Activated gamma-delta T cell (primary cell): ENCODE measurements at regions not wholly inside any gene's neighbourhood (a gene's known extent, or its start where the extent isn't known, plus 50 kb on each side); places are given as distances from the start of the nearest gene placed in this dataset.
"Not testable (repeated sequence)": the region's sequence is repeated elsewhere in the genome, so short reads cannot be mapped to it uniquely, and the experiment has no call there.

Experiments used
- DNase-seq: peaks from one replicate; lab custom pipeline; 2025; lab: John Stamatoyannopoulos, UW

DNA sequence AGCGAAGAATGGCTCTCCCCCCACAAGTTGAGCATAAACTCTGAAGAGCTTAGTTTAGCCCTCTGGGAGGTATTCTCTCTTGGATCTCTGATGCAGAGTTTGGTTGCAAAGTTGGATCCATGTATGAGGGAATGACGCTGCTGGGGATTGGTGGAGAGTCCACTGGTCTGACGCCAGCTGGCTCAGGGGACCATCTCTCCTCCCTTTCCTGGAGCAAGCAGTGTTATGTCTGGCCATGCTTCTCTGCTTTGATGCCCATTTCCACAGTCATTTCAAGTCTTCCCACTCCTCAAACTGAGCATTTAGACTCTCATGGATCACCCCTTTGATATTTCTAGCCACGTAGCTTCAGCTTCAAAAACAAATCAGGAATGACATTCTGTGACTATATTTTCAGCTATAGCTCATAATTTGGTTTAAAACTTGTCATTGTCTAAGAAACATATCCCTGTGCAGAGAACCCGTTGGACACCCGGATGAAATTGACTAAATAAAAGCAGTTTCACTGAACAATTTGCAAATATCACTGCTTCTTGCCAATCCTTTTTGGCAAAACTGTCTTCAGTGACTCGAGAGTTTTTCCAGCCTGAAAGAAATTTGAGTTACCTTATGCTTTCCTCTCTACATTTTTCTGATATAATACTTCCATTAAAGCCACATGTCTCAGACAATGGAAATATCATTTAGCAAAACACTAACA is 193.4 kb upstream of the CDH11 start:
- DNase-seq = no peak

GRCh38 chr16:65314627-65315008 is 192.8 kb upstream of the CDH11 start:
- no peak for DNase-seq

DNA sequence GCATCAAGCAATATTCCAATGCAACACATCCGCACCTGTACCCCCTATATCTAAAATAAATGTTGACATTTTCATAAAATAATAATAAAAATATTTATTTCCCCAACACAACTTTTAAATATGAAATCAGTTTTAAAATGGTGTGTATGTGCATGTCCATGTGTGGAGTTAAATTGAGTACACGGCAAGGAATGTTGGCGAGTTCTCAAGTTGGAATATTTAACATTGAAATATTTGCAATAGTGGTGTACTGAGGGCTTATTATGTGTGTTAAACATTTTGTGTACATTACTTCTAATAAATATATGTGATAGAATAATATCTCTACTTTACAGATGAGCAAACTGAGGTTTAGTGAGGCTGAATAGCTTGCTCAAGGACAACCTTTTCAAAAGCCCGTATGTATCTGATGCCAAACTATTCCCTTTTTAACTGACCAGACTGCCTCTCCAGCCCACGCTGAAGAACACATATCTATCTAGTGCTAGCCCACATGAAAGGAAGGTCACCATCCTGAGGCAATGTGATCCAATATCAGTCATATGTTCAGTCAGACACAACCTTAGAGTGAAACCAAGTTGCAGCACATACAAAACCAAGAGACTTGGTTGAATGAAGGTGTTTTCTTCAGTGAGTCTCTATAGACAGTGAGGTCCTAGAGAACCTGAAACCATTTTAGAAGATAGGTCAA is 192.2 kb upstream of the CDH11 start:
- DNase-seq = no peak

GRCh38 chr16:65312795-65313194 is 190.9 kb upstream of the CDH11 start:
- DNase-seq = no peak

GRCh38 chr16:65312071-65312470 is 190.2 kb upstream of the CDH11 start:
- DNase-seq = no peak

DNA sequence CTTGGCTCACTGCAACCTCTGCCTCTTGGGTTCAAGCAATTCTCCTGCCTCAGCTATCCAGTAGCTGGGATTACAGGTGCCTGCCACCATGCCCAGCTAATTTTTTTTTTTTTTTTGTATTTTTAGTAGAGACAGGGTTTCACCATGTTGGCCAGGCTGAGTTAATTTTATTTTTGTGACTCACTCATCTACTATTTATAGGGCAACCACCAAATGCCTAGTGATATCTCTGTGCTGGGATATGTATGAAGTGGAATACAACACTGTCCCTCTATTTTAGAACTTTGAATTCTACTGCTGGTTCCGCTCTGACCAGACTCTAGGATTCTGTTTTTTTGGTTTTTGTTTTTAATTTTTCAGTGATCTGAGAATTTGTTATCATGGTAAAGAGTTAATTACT is 188.6 kb upstream of the CDH11 start:
- not testable (repeated sequence) for DNase-seq

GRCh38 chr16:65309354-65309753 is 187.5 kb upstream of the CDH11 start:
- no peak for DNase-seq

- DNase-seq = no peak
Observed at GRCh38 chr16:65308506-65308905, 186.6 kb upstream of the CDH11 start.

DNA sequence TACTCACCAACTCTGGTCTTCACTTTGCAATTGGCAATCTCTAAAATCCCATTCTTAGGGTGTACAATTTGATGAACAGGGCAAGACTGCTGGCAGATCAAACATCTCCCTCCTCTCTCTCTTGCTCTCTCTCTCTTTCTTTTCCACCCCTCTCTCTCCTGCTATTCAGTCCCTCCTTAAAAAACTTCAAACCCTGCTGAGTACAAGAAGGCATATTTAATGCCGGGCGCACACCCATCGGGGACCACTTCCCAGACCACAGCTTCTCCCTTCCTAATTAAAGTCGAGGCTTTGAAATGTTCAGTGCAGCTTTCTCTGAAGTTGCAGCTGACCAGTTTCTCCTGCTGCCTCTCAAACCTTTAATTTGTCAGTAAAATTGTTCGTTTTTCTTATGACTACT is 185.4 kb upstream of the CDH11 start:
- no peak for DNase-seq

- no peak for DNase-seq
Observed at GRCh38 chr16:65306722-65307121, 184.9 kb upstream of the CDH11 start.

GRCh38 chr16:65306300-65306699 is 184.4 kb upstream of the CDH11 start:
- DNase-seq = no peak

GRCh38 chr16:65305266-65305959 is 183.6 kb upstream of the CDH11 start:
- no peak for DNase-seq

DNA sequence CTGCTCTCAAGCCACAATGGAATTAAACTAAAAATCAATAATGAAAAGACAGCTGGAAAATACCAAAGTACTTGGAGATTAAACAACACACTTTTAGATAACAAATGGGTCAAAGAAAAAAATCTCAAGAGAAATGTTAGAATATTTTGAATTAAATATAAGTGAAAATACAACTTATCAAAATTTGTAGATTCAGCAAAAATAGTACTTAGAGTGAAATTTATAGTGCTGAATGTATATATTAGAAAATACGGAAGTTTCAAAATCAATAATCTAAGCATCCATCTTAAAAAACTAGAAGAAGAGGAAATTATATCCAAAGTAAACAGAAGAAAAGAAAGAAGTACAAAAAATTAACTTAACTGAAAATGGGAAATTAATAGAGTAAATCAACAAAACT is 179.2 kb upstream of the CDH11 start:
- DNase-seq = no peak

DNA sequence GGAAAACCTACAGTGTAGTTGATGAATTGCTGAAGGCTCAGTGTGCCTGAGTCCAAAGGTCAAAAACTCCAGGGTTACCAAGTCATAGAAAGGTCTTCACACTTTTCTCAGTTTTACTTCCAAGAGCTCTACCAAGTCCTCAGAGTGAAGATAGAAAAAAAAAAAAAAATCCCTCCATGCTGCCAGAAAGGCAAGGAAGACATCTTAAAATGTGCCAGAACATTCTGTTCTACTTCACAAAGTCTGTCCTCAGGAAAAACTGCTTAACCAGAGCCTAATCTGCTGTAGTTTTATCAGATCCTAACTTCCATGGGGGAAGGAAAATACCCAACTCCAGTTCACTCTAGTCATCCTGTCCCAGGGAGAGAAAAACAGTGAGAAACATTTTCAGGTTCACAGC is 175.6 kb upstream of the CDH11 start:
- no peak for DNase-seq

- no peak for DNase-seq
Observed at GRCh38 chr16:65295527-65295926, 173.7 kb upstream of the CDH11 start.

DNA sequence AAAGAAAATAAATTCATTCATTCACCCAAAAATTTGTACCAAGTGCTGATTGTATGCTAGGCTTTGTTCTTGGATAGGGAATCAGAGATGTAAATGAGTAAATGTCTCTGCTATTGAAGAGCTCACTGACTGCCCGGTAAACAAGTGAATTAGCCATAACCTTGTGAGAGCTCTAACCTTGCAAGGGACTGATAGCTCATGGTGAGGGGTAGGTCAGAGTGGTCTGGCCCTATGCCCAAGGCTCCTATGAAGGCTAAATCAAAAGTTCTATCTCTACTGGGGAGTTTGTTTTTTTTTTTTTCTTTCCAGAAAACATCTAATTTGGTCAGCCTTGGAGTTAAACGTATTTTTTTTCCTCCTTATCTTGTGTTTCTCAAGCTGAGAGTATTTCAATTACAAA is 172.8 kb upstream of the CDH11 start:
- no peak for DNase-seq

GRCh38 chr16:65294165-65294564 is 172.3 kb upstream of the CDH11 start:
- no peak for DNase-seq

- DNase-seq = no peak
Observed at GRCh38 chr16:65289022-65289421, 167.2 kb upstream of the CDH11 start.

GRCh38 chr16:65287307-65287706 is 165.4 kb upstream of the CDH11 start:
- no peak for DNase-seq

DNA sequence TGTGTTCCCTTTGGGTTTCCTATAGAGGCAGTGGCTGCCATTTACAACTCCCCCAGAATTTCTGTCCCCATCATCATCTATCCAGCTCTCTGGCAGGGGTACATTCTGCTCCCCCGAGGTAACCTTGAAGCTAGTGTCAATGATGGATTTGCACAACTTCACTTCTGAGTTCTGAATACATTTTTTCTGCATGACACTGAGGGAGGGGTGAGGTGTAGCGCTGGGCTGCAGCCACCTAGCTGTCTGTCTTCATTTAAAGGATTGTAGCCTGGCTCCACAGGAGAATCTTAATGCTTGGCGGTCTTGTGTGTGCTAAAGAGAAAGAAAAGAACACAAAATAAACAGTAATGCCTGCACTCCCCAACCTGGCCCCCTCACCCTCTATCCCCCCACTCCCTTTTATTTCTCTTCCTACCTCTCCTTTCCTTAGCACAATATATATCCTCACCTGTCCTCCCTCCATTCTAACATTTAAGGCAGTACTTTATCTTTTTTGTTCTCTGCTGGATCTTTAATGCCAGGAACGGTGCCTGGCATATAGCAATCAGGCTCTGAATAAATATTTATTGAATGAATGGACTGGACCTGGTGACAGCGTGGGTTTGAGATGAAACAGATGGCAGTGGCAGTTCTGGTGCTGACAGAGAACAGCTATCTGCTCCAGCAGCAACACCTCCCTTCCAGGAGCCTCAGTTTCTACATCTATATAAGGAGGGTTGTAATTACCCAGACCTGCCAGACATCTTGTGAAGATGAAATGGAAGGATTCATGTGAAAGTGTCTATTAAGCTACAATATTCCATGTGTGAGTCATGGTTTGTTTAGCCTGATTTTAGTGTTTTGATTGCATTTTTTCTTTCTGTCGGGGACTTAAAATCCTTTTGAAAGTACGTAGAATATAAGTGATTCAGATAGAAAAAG is 163.5 kb upstream of the CDH11 start:
- DNase-seq = no peak

DNA sequence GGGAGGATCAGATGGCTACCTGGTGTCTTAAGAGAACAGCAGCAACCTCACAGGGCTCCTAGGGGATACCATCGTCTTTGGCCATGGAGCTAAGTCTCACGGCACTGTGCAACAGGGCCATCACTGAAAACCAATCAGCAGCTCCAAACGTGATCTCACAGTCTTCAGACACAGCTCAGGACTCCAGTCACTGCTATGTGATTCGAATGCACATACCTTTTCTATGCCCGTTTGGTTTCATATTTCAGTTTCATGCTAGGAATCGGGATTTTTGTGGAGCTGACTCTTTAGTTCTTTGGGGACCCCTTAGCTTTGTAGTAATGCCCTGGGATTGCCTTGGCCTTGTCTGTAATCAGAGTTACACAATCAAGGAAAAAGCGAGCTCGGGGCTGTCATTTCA is 162.8 kb upstream of the CDH11 start:
- DNase-seq = no peak

GRCh38 chr16:65283181-65283651 is 161.4 kb upstream of the CDH11 start:
- DNase-seq = no peak
